Lower leg skin (tissue), 4 donors: ENCODE measurements at regions not wholly inside any gene's neighbourhood (a gene's known extent, or its start where the extent isn't known, plus 50 kb on each side); places are given as distances from the start of the nearest gene placed in this dataset.

ENCODE experiments used
- DNase-seq, 2 donors: peaks; one replicate each; pipeline ENCODE4 v3.0.0-alpha.2; 2019; ENCODE audit warnings: low spot score in 2 of 2
- H3K4me3 ChIP-seq: fragments of 200-600 bp; sonication (generic); 2 replicates; pipeline ENCODE4 v1.5.1; 2017; ENCODE audit warnings: mild to moderate bottlenecking, low read depth; ENCODE audit not compliant: poor library complexity, severe bottlenecking
- CTCF ChIP-seq, 3 donors: fragments of 450-650 bp; IDR thresholded peaks; one replicate each; pipeline ENCODE4 v1.5.1; 2016; ENCODE audit warnings: antibody characterized with exemption in 3 of 3, mild to moderate bottlenecking in 3 of 3, moderate library complexity in 2 of 3
- POLR2A ChIP-seq, 2 donors: fragments of 450-650 bp; IDR thresholded peaks; one replicate each; pipeline ENCODE4 v1.6.1; 2016 to 2017; ENCODE audit warnings: antibody characterized with exemption in 2 of 2, mild to moderate bottlenecking in 1 of 2, moderate library complexity in 1 of 2
- WGBS, 2 donors: methylation state at CpG; one replicate each; pipeline ENCODE4 v1.1.5; 2018; 5-methylcytosine and 5-hydroxymethylcytosine counted together
- intact Hi-C: fragments of 100-400 bp; cut with DNase I; formaldehyde crosslinking; loops from one replicate; pipeline ENCODE4 v1.15.0; 2023; ENCODE audit warnings: low total_unique reads

DNA sequence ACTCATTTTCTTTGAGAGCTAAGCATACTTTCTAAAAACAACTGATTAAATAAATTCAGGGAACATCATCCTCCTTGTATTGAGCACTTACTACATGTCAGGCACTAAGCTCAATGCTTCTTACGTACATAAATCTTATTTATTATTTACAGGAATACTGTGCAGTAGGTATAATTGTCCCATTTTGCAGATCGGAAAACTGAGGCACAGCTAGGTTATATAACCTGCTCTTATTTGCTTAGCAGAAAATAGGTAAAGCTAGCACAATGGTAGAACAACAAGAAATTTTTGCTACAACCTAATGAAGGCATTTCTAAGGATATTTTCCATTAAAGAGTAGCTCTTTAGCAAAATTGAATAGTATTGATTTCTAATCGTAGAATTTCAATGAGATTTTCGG lies 168.7 kb upstream of the KCNJ16 start:
- intact Hi-C loops, result no loop called here
- H3K4me3 ChIP-seq, result no peak overlapping the region
- 96 to 99% methylated on average over 4 of the region's 4 CpGs for WGBS, 2 donors
- no peak for TF ChIP-seq POLR2A (IDR thresholded peaks at IDR 0.05)
- TF ChIP-seq CTCF (IDR thresholded peaks at IDR 0.05), result no peak
- DNase-seq, result no peak

- intact Hi-C loops, result no loop called here
- H3K4me3 ChIP-seq, result no peak overlapping the region
- WGBS, 2 donors, result 91 to 93% methylated on average over 11 of the region's 11 CpGs
- DNase-seq, result no peak
- TF ChIP-seq CTCF (IDR thresholded peaks at IDR 0.05) (no peak), POLR2A (IDR thresholded peaks at IDR 0.05) (no peak)
These were observed 167.7 kb upstream of the KCNJ16 start for GRCh38 chr17:69907132-69907847.

- TF ChIP-seq CTCF (IDR thresholded peaks at IDR 0.05), result no peak
- intact Hi-C loops, result no loop called here
- no peak overlapping the region for H3K4me3 ChIP-seq
- DNase-seq, result no peak
- WGBS, 2 donors, result 22 to 27% methylated on average over 3 of the region's 3 CpGs
These were observed 166.2 kb upstream of the KCNJ16 start for GRCh38 chr17:69908626-69909368.

DNA sequence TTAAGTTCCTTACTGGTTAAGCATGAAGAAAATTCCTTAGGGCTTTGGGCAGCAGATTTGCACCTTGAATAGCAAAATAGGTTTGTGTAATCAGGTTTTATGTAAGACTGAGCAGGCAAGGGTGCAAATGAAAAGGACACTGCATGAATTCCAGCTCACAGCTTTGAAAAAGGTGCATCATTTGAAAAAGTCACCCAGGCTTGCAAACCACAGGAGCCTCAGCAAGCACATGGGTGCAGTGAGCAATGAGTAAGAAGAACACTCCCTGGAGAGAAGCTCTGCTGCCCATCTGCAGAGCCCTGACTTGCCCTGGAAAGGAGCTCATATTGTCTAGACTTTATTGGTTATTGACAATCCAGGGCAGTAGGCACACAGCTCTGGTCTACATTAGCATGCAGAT lies 165.6 kb upstream of the KCNJ16 start:
- TF ChIP-seq POLR2A (IDR thresholded peaks at IDR 0.05) (no peak), CTCF (IDR thresholded peaks at IDR 0.05) (no peak)
- no peak for DNase-seq
- intact Hi-C loops, result no loop called here
- no peak overlapping the region for H3K4me3 ChIP-seq

GRCh38 chr17:69912805-69913204 lies 162.2 kb upstream of the KCNJ16 start:
- TF ChIP-seq POLR2A (IDR thresholded peaks at IDR 0.05) (no peak), CTCF (IDR thresholded peaks at IDR 0.05) (no peak)
- 35 to 45% methylated on average over 3 of the region's 3 CpGs for WGBS, 2 donors
- no peak overlapping the region for H3K4me3 ChIP-seq
- intact Hi-C loops, result no loop called here
- DNase-seq, result no peak
